A549 (cell line): ENCODE measurements at regions not wholly inside any gene's neighbourhood (a gene's known extent, or its start where the extent isn't known, plus 50 kb on each side); places are given as distances from the start of the nearest gene placed in this dataset.

Experiments used
- MAZ ChIP-seq: fragments of 150-350 bp; IDR thresholded peaks from 2 replicates; pipeline ENCODE4 v1.6.1; 2014; ENCODE audit warnings: antibody characterized with exemption, low read depth, low read length, borderline replicate concordance
- POLR2A ChIP-seq: IDR thresholded peaks from 2 replicates; pipeline ENCODE4 v1.6.1; 2012; ENCODE audit warnings: mild to moderate bottlenecking, low read length
- SMC3 ChIP-seq: fragments of >200 bp; sonication (Bioruptor Twin); formaldehyde crosslinking; IDR thresholded peaks from 3 replicates; pipeline ENCODE4 v1.6.1; 2018; ENCODE audit warnings: inconsistent platforms
- ZFP36 ChIP-seq: fragments of 450-650 bp; IDR thresholded peaks from 2 replicates; pipeline ENCODE4 v1.6.1; 2014; ENCODE audit warnings: borderline replicate concordance; ENCODE audit not compliant: partially characterized antibody
- TF ChIP-seq, protein P1 (sequence below): fragments of >200 bp; sonication (Bioruptor Twin); formaldehyde crosslinking; IDR thresholded peaks from 3 replicates; pipeline ENCODE4 v1.5.1; 2016

DNA sequence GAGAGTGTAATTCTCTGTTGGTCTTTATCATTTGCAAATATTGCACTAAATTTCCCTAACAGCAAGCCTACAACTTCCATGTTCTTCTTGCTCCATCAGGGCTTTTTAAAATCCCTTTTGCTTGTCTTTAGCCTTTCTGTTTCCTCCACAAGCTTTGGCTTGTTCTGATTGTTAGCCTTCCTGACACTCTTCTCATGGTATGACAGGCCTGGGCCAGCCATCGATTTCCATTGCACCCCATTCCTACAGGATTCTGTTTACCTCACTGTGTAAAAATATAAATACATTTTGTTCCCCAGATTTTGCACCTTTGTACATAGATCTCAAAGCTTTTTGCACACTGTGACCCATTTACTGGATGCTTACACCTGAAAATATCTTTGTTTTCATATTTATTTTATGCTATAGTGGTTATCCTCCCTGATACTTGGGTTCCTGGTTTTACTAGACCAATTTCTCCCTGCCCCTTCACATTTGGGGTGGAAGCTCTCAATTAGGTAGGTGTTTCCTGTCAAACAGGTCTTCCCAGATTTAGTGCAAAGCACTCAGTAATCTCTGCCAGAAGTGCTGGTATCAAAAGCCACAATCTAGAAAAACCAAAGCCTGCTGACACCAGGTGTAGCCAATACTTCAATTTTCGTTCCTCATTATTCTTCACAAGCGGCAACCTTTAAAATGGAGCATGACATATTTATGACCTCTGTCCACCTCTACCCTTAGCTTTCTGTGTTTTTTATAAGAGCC is 57.9 kb upstream of the PPP2R3A start:
- TF ChIP-seq, protein P1, sequence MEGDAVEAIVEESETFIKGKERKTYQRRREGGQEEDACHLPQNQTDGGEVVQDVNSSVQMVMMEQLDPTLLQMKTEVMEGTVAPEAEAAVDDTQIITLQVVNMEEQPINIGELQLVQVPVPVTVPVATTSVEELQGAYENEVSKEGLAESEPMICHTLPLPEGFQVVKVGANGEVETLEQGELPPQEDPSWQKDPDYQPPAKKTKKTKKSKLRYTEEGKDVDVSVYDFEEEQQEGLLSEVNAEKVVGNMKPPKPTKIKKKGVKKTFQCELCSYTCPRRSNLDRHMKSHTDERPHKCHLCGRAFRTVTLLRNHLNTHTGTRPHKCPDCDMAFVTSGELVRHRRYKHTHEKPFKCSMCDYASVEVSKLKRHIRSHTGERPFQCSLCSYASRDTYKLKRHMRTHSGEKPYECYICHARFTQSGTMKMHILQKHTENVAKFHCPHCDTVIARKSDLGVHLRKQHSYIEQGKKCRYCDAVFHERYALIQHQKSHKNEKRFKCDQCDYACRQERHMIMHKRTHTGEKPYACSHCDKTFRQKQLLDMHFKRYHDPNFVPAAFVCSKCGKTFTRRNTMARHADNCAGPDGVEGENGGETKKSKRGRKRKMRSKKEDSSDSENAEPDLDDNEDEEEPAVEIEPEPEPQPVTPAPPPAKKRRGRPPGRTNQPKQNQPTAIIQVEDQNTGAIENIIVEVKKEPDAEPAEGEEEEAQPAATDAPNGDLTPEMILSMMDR: no peak
- TF ChIP-seq MAZ (no peak), ZFP36 (no peak), POLR2A (no peak), SMC3 (no peak)
